ENCODE measurements at regions not wholly inside any gene's neighbourhood (a gene's known extent, or its start where the extent isn't known, plus 50 kb on each side); places are given as distances from the start of the nearest gene placed in this dataset.

DNA sequence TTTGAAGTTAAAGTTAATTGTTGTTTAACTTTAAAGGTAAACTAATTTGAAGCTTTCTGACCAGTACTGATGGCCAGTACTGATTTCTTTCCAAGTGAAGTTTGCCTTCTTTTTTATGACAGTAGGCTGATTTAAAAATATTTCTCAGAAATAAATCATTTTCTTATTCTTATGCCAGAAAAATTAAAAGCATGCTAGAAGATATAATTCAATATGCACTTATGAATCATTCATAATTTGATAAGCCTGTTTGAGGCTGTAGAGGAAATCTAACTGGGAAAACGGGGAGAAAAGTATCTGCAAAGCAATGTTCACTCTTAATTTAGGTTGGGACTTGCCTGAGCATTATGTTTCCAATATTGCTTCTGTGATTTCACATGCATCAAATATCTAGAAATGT lies 1112.0 kb upstream of the INTU start:
- TF ChIP-seq EZH2 (IDR thresholded peaks at IDR 0.05; ENCODE audit: insufficient read depth, poor library complexity, severe bottlenecking) (no peak), EZH2phosphoT487 (IDR thresholded peaks at IDR 0.05; ENCODE audit: insufficient read depth, low read depth) (no peak)

All from GM23248 (cell line).